HFFc6 (cell line): ENCODE measurements at regions not wholly inside any gene's neighbourhood (a gene's known extent, or its start where the extent isn't known, plus 50 kb on each side); places are given as distances from the start of the nearest gene placed in this dataset.
A peak's percentile ranks its signal among the peaks of the same experiment; 100 is the strongest.

Experiments
- DNase-seq: peaks from one replicate; pipeline ENCODE4 v3.0.0-alpha.2; 2018
- H3K27ac Mint-ChIP-seq: 2 replicates; pipeline ENCODE4 v1.8.0; 2020; ENCODE audit warnings: mild to moderate bottlenecking, mixed read lengths
- H3K27me3 Mint-ChIP-seq: 2 replicates; pipeline ENCODE4 v1.8.0; 2021; ENCODE audit warnings: mild to moderate bottlenecking, moderate library complexity, mixed read lengths; ENCODE audit not compliant: insufficient read depth
- H3K36me3 Mint-ChIP-seq: 2 replicates; pipeline ENCODE4 v1.8.0; 2021; ENCODE audit warnings: low read depth, mixed read lengths
- H3K4me1 Mint-ChIP-seq: 2 replicates; pipeline ENCODE4 v1.8.0; 2020; ENCODE audit warnings: low read depth, mixed read lengths
- H3K4me3 Mint-ChIP-seq: 2 replicates; pipeline ENCODE4 v1.8.0; 2020; ENCODE audit warnings: mild to moderate bottlenecking, moderate library complexity, mixed read lengths
- H3K9me3 Mint-ChIP-seq: 2 replicates; pipeline ENCODE4 v1.8.0; 2020; ENCODE audit warnings: mild to moderate bottlenecking, mixed read lengths
- CTCF ChIP-seq: fragments of 200-600 bp; sonication (generic); IDR thresholded peaks from 2 replicates; pipeline ENCODE4 v1.5.0; 2021; ENCODE audit warnings: antibody characterized with exemption, mild to moderate bottlenecking

GRCh38 chr13:34822650-34823049, 119.4 kb upstream of the NBEA start:
- Mint-ChIP-seq H3K9me3 (peaks cover 11% of the 10 kb centered on the region), H3K4me3 (no peak overlapping the region), H3K4me1 (no peaks in the 10 kb centered on the region; the same call in 1 of the 2 replicates), H3K27ac (no peak overlapping the region), H3K27me3 (peaks cover 3% of the 10 kb centered on the region; the same call in 1 of the 2 replicates), H3K36me3 (peaks cover 8% of the 10 kb centered on the region; the same call in 1 of the 2 replicates)
- no peak for TF ChIP-seq CTCF
- no peak for DNase-seq

GRCh38 chr13:34826432-34826831, 115.6 kb upstream of the NBEA start:
- DNase-seq, result no peak
- no peak overlapping the region for H3K4me3 Mint-ChIP-seq
- H3K4me1 Mint-ChIP-seq, result no peaks in the 10 kb centered on the region
- TF ChIP-seq CTCF, result no peak
- H3K27ac Mint-ChIP-seq, result no peak overlapping the region
- H3K27me3 Mint-ChIP-seq, result peaks cover 3% of the 10 kb centered on the region; the same call in 1 of the 2 replicates
- peaks cover 7% of the 10 kb centered on the region for H3K9me3 Mint-ChIP-seq
- H3K36me3 Mint-ChIP-seq, result peaks cover 4% of the 10 kb centered on the region; the same call in 1 of the 2 replicates

GRCh38 chr13:34833562-34834182, 108.4 kb upstream of the NBEA start:
- H3K4me3 Mint-ChIP-seq, result no peak overlapping the region
- peaks cover 28% of the 10 kb centered on the region; the same call in 1 of the 2 replicates for H3K9me3 Mint-ChIP-seq
- no peak overlapping the region for H3K27ac Mint-ChIP-seq
- peak; percentile 31 for DNase-seq
- H3K36me3 Mint-ChIP-seq, result no peaks in the 10 kb centered on the region; the same call in 1 of the 2 replicates
- no peak; the same call in 1 of the 2 replicates for TF ChIP-seq CTCF
- H3K4me1 Mint-ChIP-seq, result no peaks in the 10 kb centered on the region
- H3K27me3 Mint-ChIP-seq, result no peaks in the 10 kb centered on the region

- TF ChIP-seq CTCF, result no peak
- no peaks in the 10 kb centered on the region for H3K4me1 Mint-ChIP-seq
- DNase-seq, result no peak
- no peaks in the 10 kb centered on the region; the same call in 1 of the 2 replicates for H3K36me3 Mint-ChIP-seq
- H3K27ac Mint-ChIP-seq, result no peak overlapping the region
- peaks cover 1% of the 10 kb centered on the region; the same call in 1 of the 2 replicates for H3K27me3 Mint-ChIP-seq
- H3K4me3 Mint-ChIP-seq, result no peak overlapping the region
- peaks cover 10% of the 10 kb centered on the region; the same call in 1 of the 2 replicates for H3K9me3 Mint-ChIP-seq
Observed at GRCh38 chr13:34842466-34842865, 99.6 kb upstream of the NBEA start.

GRCh38 chr13:34847766-34848165, 94.3 kb upstream of the NBEA start:
- H3K27ac Mint-ChIP-seq, result no peak overlapping the region
- no peaks in the 10 kb centered on the region; the same call in 1 of the 2 replicates for H3K9me3 Mint-ChIP-seq
- H3K36me3 Mint-ChIP-seq, result no peaks in the 10 kb centered on the region
- peaks cover 1% of the 10 kb centered on the region; the same call in 1 of the 2 replicates for H3K27me3 Mint-ChIP-seq
- DNase-seq, result no peak
- no peaks in the 10 kb centered on the region for H3K4me1 Mint-ChIP-seq
- TF ChIP-seq CTCF, result no peak
- no peak overlapping the region for H3K4me3 Mint-ChIP-seq
